GM21360 (cell line): ENCODE measurements at regions not wholly inside any gene's neighbourhood (a gene's known extent, or its start where the extent isn't known, plus 50 kb on each side); places are given as distances from the start of the nearest gene placed in this dataset.
"Not testable (repeated sequence)": the region's sequence is repeated elsewhere in the genome, so short reads cannot be mapped to it uniquely, and the experiment has no call there.

Source experiments
- ATAC-seq: cut with Tn5 transposase; IDR thresholded peaks from one replicate; pipeline ENCODE4 v1.9.1; 2021; ENCODE audit warnings: mild to moderate bottlenecking, moderate library complexity; ENCODE audit not compliant: unreplicated experiment

- ATAC-seq, result no peak
Observed at GRCh38 chr12:42935090-42935489, 345.5 kb upstream of the PRICKLE1 start.

GRCh38 chr12:42933461-42934081 is 344.0 kb upstream of the PRICKLE1 start:
- no peak for ATAC-seq

- ATAC-seq, result no peak
Observed at GRCh38 chr12:42932936-42933335, 343.4 kb upstream of the PRICKLE1 start.

- no peak for ATAC-seq
Observed at GRCh38 chr12:42926232-42926631, 336.7 kb upstream of the PRICKLE1 start.

GRCh38 chr12:42924482-42924881 is 334.9 kb upstream of the PRICKLE1 start:
- ATAC-seq, result no peak

- ATAC-seq, result no peak
Observed at GRCh38 chr12:42923583-42923982, 334.0 kb upstream of the PRICKLE1 start.

GRCh38 chr12:42923156-42923555 is 333.6 kb upstream of the PRICKLE1 start:
- ATAC-seq, result no peak

- ATAC-seq, result no peak
Observed at GRCh38 chr12:42922505-42922850, 332.9 kb upstream of the PRICKLE1 start.

- ATAC-seq, result no peak
Observed at GRCh38 chr12:42921741-42922504, 332.4 kb upstream of the PRICKLE1 start.

GRCh38 chr12:42919691-42920090 is 330.1 kb upstream of the PRICKLE1 start:
- ATAC-seq, result no peak

GRCh38 chr12:42918443-42918842 is 328.9 kb upstream of the PRICKLE1 start:
- ATAC-seq, result no peak

GRCh38 chr12:42916143-42916542 is 326.6 kb upstream of the PRICKLE1 start:
- no peak for ATAC-seq

- no peak for ATAC-seq
Observed at GRCh38 chr12:42915426-42915825, 325.9 kb upstream of the PRICKLE1 start.

GRCh38 chr12:42912367-42912766 is 322.8 kb upstream of the PRICKLE1 start:
- ATAC-seq, result no peak

- ATAC-seq, result no peak
Observed at GRCh38 chr12:42910656-42911055, 321.1 kb upstream of the PRICKLE1 start.

- ATAC-seq, result no peak
Observed at GRCh38 chr12:42908712-42909111, 319.2 kb upstream of the PRICKLE1 start.

GRCh38 chr12:42906801-42907200 is 317.3 kb upstream of the PRICKLE1 start:
- not testable (repeated sequence) for ATAC-seq

- ATAC-seq, result no peak
Observed at GRCh38 chr12:42905419-42905705, 315.8 kb upstream of the PRICKLE1 start.

- no peak for ATAC-seq
Observed at GRCh38 chr12:42904683-42905418, 315.3 kb upstream of the PRICKLE1 start.

GRCh38 chr12:42903736-42904135 is 314.2 kb upstream of the PRICKLE1 start:
- no peak for ATAC-seq

GRCh38 chr12:42902001-42902400 is 312.5 kb upstream of the PRICKLE1 start:
- ATAC-seq, result no peak

GRCh38 chr12:42893803-42894202 is 304.3 kb upstream of the PRICKLE1 start:
- ATAC-seq, result no peak
